ENCODE measurements at regions not wholly inside any gene's neighbourhood (a gene's known extent, or its start where the extent isn't known, plus 50 kb on each side); places are given as distances from the start of the nearest gene placed in this dataset.

DNA sequence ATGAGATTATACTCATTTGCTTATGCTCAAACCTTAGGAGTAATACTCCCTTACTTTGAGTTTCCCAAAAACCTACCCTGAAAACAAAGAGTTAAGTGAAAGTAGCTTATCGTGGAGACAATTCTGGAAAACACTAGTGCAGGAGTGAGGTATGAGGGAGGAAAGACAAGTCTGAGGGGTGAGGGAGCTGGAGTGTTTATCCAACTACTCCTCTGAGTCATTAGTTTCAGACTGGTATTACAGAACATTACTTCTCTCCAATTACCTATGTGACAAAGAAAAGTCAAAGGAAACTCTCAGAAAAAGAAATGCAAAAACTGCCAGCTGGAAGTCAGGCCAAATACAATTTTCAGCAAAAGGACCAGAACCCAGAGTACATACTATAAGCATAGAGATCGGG is 171.1 kb upstream of the SPTLC3 start:
- TF ChIP-seq ZNF311 (CRISPR knock-in tag; IDR thresholded peaks at IDR 0.05) (no peak), SRF (CRISPR knock-in tag; IDR thresholded peaks at IDR 0.05) (no peak), TEAD4 (IDR thresholded peaks at IDR 0.05; ENCODE audit: low read length) (no peak), TEAD4 (CRISPR knock-in tag; IDR thresholded peaks at IDR 0.05; ENCODE audit: borderline replicate concordance) (no peak), PHF8 (IDR thresholded peaks at IDR 0.05; ENCODE audit: borderline replicate concordance, low read length) (no peak), ZFP36 (IDR thresholded peaks at IDR 0.05; ENCODE audit: low read depth, low read length, partially characterized antibody) (no peak), CBX1 (IDR thresholded peaks at IDR 0.05; ENCODE audit: low read depth) (no peak), TCF7 (IDR thresholded peaks at IDR 0.05; ENCODE audit: borderline replicate concordance) (no peak)
- TF ChIP-seq, protein P1, sequence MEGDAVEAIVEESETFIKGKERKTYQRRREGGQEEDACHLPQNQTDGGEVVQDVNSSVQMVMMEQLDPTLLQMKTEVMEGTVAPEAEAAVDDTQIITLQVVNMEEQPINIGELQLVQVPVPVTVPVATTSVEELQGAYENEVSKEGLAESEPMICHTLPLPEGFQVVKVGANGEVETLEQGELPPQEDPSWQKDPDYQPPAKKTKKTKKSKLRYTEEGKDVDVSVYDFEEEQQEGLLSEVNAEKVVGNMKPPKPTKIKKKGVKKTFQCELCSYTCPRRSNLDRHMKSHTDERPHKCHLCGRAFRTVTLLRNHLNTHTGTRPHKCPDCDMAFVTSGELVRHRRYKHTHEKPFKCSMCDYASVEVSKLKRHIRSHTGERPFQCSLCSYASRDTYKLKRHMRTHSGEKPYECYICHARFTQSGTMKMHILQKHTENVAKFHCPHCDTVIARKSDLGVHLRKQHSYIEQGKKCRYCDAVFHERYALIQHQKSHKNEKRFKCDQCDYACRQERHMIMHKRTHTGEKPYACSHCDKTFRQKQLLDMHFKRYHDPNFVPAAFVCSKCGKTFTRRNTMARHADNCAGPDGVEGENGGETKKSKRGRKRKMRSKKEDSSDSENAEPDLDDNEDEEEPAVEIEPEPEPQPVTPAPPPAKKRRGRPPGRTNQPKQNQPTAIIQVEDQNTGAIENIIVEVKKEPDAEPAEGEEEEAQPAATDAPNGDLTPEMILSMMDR (IDR thresholded peaks at IDR 0.05 in 2 of 3, conservative IDR thresholded peaks at IDR 0.05 in 1 of 3; ENCODE audit: insufficient read depth in 2 of 3, low read depth in 1 of 3, low read length in 3 of 3) = no peak
